Brain microvascular endothelial cell (primary cell): ENCODE measurements at regions not wholly inside any gene's neighbourhood (a gene's known extent, or its start where the extent isn't known, plus 50 kb on each side); places are given as distances from the start of the nearest gene placed in this dataset.

Source experiments
- DNase-seq: peaks from one replicate; pipeline ENCODE4 v3.0.0-alpha.2; 2020
- H3K27ac ChIP-seq: fragments of 250-450 bp; sonication (Bioruptor Pico); 2 replicates; pipeline ENCODE4 v1.5.1; 2020; ENCODE audit warnings: mild to moderate bottlenecking, moderate library complexity
- H3K27me3 ChIP-seq: fragments of 250-450 bp; sonication (Bioruptor Pico); replicated peaks from 2 replicates; pipeline ENCODE4 v1.5.1; 2020; ENCODE audit warnings: mild to moderate bottlenecking
- H3K36me3 ChIP-seq: fragments of 250-450 bp; sonication (Bioruptor Pico); replicated peaks from 2 replicates; pipeline ENCODE4 v1.5.1; 2020; ENCODE audit warnings: mild to moderate bottlenecking
- H3K4me3 ChIP-seq: 2 replicates; pipeline ENCODE4 v1.5.1; 2011; ENCODE audit warnings: low read depth, mild to moderate bottlenecking, control low read depth, low read length, moderate library complexity
- in situ Hi-C: cut with HindIII; loops from 2 replicates; pipeline ENCODE4 v1.10.0; 2017; ENCODE audit warnings: low sequenced_read_pairs, low pct_ligation_motif_present
- TF ChIP-seq, protein P1 (sequence below): IDR thresholded peaks from 2 replicates; pipeline ENCODE4 v1.5.1; 2011; ENCODE audit warnings: low read depth, mild to moderate bottlenecking, moderate library complexity, low read length, control low read depth, inconsistent platforms; ENCODE audit errors: missing control alignments

DNA sequence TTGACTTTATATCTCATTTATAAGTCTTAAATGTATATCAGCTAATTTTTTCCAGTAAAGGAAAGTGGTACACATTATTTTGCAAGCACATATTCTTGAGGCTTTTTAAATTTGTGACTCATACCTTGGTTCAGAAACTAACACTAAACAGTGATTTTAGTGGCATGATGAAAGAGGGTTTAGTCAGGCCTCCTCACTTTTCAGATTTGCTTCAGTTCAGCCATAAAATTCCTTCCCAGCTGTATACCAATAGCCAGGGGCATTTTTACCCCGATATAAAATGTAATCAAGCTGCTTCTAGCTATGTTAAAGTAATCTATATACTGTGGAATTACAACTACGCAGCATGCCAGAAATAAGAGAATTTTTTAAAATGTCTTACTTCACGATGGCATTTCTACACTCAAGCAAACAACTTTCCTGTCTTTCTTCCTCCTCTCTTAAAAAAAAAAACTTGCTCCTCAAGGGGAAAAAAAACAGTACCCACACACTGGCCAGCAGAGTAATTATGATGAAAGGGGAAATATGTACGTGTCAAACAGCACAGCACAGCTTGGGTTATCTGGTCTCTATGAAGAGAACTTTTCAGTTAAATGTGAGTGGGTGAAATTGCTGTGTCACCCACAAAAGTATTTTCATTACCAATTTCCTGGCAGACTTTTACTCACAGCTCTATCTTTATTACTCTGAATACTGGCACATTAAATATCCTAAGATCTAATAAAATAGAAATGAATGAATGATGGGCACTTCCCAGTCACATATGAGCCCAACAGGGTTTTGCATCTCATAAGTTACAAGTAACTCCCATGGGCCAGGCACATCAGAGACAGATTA, 244.8 kb upstream of the TENT5A start:
- no peak overlapping the region for H3K4me3 ChIP-seq
- H3K36me3 ChIP-seq: no peaks in the 10 kb centered on the region
- peak; percentile 53 for DNase-seq
- peak overlapping the region; percentile 95 for H3K27ac ChIP-seq
- in situ Hi-C loops: no loop called here
- H3K27me3 ChIP-seq: no peaks in the 10 kb centered on the region
- TF ChIP-seq, protein P1, sequence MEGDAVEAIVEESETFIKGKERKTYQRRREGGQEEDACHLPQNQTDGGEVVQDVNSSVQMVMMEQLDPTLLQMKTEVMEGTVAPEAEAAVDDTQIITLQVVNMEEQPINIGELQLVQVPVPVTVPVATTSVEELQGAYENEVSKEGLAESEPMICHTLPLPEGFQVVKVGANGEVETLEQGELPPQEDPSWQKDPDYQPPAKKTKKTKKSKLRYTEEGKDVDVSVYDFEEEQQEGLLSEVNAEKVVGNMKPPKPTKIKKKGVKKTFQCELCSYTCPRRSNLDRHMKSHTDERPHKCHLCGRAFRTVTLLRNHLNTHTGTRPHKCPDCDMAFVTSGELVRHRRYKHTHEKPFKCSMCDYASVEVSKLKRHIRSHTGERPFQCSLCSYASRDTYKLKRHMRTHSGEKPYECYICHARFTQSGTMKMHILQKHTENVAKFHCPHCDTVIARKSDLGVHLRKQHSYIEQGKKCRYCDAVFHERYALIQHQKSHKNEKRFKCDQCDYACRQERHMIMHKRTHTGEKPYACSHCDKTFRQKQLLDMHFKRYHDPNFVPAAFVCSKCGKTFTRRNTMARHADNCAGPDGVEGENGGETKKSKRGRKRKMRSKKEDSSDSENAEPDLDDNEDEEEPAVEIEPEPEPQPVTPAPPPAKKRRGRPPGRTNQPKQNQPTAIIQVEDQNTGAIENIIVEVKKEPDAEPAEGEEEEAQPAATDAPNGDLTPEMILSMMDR: no peak

DNA sequence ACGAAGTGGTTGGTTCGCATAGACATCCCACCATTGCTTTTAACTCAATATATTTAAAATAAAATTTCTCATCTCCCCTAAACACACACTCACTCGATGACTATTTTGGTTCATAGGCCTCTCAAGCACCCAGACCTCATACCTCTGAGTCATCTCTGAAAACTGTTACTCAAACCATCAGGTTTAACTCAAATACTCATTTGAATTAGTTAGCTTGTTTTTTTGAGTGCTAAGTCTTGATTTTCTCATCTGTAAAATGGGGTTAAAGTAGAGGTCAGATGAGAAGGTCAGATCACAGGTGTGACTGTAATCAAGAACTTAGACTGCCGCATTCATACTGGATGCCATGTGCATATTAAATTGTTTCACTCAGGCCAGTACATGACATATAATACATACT, 243.9 kb upstream of the TENT5A start:
- no peak overlapping the region for H3K4me3 ChIP-seq
- peak overlapping the region; percentile 95 for H3K27ac ChIP-seq
- TF ChIP-seq, protein P1: no peak
- H3K36me3 ChIP-seq: no peaks in the 10 kb centered on the region
- no peaks in the 10 kb centered on the region for H3K27me3 ChIP-seq
- DNase-seq: peak; percentile 74
- in situ Hi-C loops: no loop called here

DNA sequence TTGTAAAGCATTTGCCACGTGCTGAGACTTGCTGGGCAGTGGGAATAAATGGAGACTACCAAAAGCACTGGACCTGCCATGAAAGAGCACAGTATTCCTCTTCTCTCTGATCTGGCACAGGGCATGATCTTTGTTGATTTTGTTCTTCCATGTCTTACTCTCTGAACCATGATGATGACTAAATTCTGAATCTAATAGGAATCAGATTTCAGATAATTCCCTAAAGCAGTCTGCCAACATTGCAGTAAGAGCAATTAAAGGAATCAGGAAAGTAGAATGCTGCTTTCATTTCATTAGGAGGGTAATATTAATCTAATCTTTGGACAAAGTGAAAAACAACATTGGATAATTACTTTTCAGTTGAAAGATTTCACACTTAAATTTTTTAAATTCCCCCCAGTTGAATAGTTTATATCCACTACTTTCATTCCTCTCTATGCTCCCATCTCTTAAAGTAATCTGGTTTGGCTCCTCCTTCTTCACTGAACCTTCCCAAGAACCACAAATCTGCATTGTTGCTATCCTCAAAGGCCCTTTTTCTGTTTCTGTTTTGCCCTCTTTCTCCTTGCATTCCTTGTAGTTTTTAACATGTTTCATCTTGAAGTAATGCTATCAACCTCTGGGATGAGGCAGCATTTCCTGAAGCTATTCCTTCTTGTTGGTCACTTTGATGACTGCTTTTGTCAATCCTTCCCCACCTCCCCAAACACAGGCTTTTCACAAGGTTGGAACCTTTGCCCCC, 243.2 kb upstream of the TENT5A start:
- DNase-seq: peak; percentile 22
- H3K36me3 ChIP-seq: no peaks in the 10 kb centered on the region
- H3K4me3 ChIP-seq: no peak overlapping the region
- H3K27ac ChIP-seq: peak overlapping the region; percentile 95
- in situ Hi-C loops: no loop called here
- TF ChIP-seq, protein P1: no peak
- no peaks in the 10 kb centered on the region for H3K27me3 ChIP-seq

DNA sequence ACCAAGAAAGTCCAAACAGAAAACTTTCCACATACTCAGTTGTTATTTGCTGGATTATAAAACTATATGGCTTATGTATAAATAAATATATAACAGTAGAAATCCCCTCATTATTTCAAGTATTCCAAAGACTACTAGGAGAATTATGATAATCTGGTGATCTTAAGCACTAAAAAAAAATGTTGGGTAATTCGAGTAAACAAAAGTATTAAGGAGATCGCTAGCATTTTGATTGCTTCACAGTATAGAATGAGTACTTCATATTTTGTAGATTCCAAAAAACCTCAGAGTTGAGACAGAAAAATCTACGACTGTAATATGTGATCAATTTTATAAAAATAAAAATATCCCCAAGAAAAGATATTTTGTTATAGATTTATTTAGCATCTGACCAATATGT, 236.4 kb upstream of the TENT5A start:
- no peaks in the 10 kb centered on the region for H3K36me3 ChIP-seq
- in situ Hi-C loops: no loop called here
- H3K27me3 ChIP-seq: no peaks in the 10 kb centered on the region
- TF ChIP-seq, protein P1: no peak
- no peak overlapping the region for H3K4me3 ChIP-seq
- no peak for DNase-seq
- H3K27ac ChIP-seq: no peak overlapping the region

DNA sequence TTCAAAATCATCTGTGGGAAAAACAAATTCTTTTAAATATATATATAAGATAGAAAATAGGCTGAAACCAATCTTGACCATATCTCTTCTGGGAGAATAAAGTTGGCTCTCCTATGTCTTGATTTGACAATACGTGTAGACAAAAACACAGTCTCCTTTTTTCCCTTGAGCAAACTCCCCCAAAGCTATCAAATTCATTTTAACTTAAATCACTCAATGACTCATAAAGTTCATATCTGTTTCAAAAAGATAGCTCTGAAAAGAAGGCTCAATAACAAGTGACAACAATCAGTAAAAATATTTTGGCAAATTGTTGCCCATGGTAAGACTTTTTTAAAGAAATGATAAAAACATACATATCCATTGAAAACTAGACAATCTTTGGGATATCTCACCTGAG, 236.0 kb upstream of the TENT5A start:
- Histone ChIP-seq H3K27ac (peak overlapping the region; percentile 11), H3K36me3 (no peaks in the 10 kb centered on the region), H3K4me3 (no peak overlapping the region), H3K27me3 (no peaks in the 10 kb centered on the region)
- TF ChIP-seq, protein P1: no peak
- DNase-seq: no peak
- in situ Hi-C loops: no loop called here
